NB4 (cell line): ENCODE measurements at regions not wholly inside any gene's neighbourhood (a gene's known extent, or its start where the extent isn't known, plus 50 kb on each side); places are given as distances from the start of the nearest gene placed in this dataset.

Experiments used
- CTCF ChIP-seq: IDR thresholded peaks from one replicate; pipeline ENCODE4 v1.5.1; 2012; ENCODE audit warnings: low read depth, low read length
- POLR2A ChIP-seq: IDR thresholded peaks from 2 replicates; pipeline ENCODE4 v1.6.1; 2011; ENCODE audit warnings: mild to moderate bottlenecking; ENCODE audit not compliant: insufficient read length; ENCODE audit errors: extremely low read depth
- TF ChIP-seq, protein P1 (sequence below): IDR thresholded peaks from 2 replicates; pipeline ENCODE4 v1.6.1; 2011; ENCODE audit warnings: low read depth, low read length

DNA sequence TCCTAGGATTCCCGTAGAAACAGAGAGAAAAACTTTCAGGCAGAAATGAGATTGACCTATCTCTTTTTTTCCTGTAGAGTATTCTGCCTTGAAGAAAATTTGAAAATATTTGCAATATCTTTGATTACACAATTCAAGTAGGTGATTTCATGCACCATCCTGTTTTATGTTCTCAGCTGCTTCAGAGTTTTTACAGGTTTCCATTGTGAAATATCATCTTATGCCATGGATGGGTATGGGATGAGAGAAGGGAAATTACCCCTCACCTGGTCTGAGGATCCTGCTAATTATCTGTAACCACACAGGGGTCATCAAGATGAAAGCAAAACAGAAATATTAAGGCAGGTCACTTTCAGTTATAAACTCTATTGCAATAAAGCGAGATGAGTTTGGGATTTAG is 264.8 kb downstream of the TXNL1 start:
- TF ChIP-seq CTCF (no peak), POLR2A (no peak)
- TF ChIP-seq, protein P1, sequence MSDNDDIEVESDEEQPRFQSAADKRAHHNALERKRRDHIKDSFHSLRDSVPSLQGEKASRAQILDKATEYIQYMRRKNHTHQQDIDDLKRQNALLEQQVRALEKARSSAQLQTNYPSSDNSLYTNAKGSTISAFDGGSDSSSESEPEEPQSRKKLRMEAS: no peak
